ENCODE measurements at regions not wholly inside any gene's neighbourhood (a gene's known extent, or its start where the extent isn't known, plus 50 kb on each side); places are given as distances from the start of the nearest gene placed in this dataset.

GRCh38 chr3:25064681-25065080 lies 363.4 kb upstream of the RARB start:
- Histone ChIP-seq H3K4me1 (ENCODE audit: control insufficient read depth, insufficient read depth, low read length) (no peaks in the 10 kb centered on the region), H4K8ac (ENCODE audit: low read depth in 2 of 2, low read length in 2 of 2) (no peak overlapping the region), H3K9me3 (ENCODE audit: control insufficient read depth, insufficient read depth, low read length) (peaks cover 1% of the 10 kb centered on the region; the same call in 1 of the 2 replicates), H2AK5ac (ENCODE audit: low read depth, low read length) (no peak overlapping the region), H2AK9ac (replicated peaks; ENCODE audit: low read depth, low read length, poor library complexity) (no peak overlapping the region), H3K27ac (ENCODE audit: insufficient read depth, low read length) (no peak overlapping the region), H2BK5ac (ENCODE audit: low read depth, low read length, poor library complexity, severe bottlenecking) (no peak overlapping the region), H3K79me1 (ENCODE audit: low read depth in 1 of 2, low read length in 2 of 2) (no peaks in the 10 kb centered on the region), H4K20me1 (ENCODE audit: insufficient read depth, low read length) (no peaks in the 10 kb centered on the region), H4K5ac (ENCODE audit: low read depth, low read length) (no peak overlapping the region), H3K14ac (replicated peaks; ENCODE audit: low read depth, low read length) (no peak overlapping the region), H3K36me3 (ENCODE audit: control insufficient read depth, insufficient read depth, low read length) (no peaks in the 10 kb centered on the region), H2BK120ac (ENCODE audit: low read depth, low read length) (no peak overlapping the region), H3K9me1 (ENCODE audit: insufficient read depth, low read length) (no peaks in the 10 kb centered on the region), H4K91ac (ENCODE audit: insufficient read depth, low read depth, low read length) (no peak overlapping the region), H3K23ac (ENCODE audit: low read depth, low read length) (no peak overlapping the region), H3K9ac (ENCODE audit: low read depth, low read length) (no peak overlapping the region), H3K18ac (ENCODE audit: low read depth, low read length) (no peak overlapping the region), H3K4me3 (ENCODE audit: insufficient read depth, low read depth, low read length) (no peak overlapping the region), H3K56ac (ENCODE audit: extremely low read depth, insufficient read depth, low read length) (no peak overlapping the region), H3K4ac (ENCODE audit: low read depth, low read length) (no peak overlapping the region), H2BK15ac (ENCODE audit: low read depth, low read length) (no peak overlapping the region), H2AFZ (replicated peaks; ENCODE audit: low read length, poor library complexity) (no peak overlapping the region), H3K4me2 (ENCODE audit: low read depth, low read length) (no peak overlapping the region), H2BK20ac (ENCODE audit: low read depth, low read length) (no peak overlapping the region), H3K27me3 (ENCODE audit: control insufficient read depth, insufficient read depth, low read length) (no peaks in the 10 kb centered on the region)
- CTCF ChIA-PET, result no interaction called here
- in situ Hi-C loops (cut with MboI; ENCODE audit: low sequenced_read_pairs), result no loop called here
- no peak for DNase-seq
- dilution Hi-C loops (cut with HindIII; ENCODE audit: low sequenced_read_pairs, unreplicated experiment), result no loop called here
- intact Hi-C loops (cut with micrococcal nuclease), result no loop called here
- TF ChIP-seq POLR2A (IDR thresholded peaks at IDR 0.05; ENCODE audit: low read depth, low read length), result no peak
- no peak for TF ChIP-seq SMC3 (IDR thresholded peaks at IDR 0.05; ENCODE audit: low read depth, low read length)
- TF ChIP-seq ELK1 (IDR thresholded peaks at IDR 0.05; ENCODE audit: borderline replicate concordance, low read depth, low read length), result no peak
- no peak for TF ChIP-seq CEBPB (IDR thresholded peaks at IDR 0.05; ENCODE audit: low read depth, low read length)
- TF ChIP-seq RAD21 (IDR thresholded peaks at IDR 0.05; ENCODE audit: low read length), result no peak
- no peak for TF ChIP-seq BHLHE40 (IDR thresholded peaks at IDR 0.05; ENCODE audit: low read depth, low read length)
- TF ChIP-seq USF2 (IDR thresholded peaks at IDR 0.05; ENCODE audit: low read depth, low read length), result no peak
- TF ChIP-seq MAFK (IDR thresholded peaks at IDR 0.05; ENCODE audit: low read depth, low read length), result no peak
- TF ChIP-seq MXI1 (IDR thresholded peaks at IDR 0.05; ENCODE audit: borderline replicate concordance, low read depth, low read length), result no peak
- no peak for TF ChIP-seq RFX5 (IDR thresholded peaks at IDR 0.05; ENCODE audit: low read depth, low read length)
- no peak for TF ChIP-seq FOS (IDR thresholded peaks at IDR 0.05; ENCODE audit: low read depth, low read length)
- no peak for TF ChIP-seq RCOR1 (IDR thresholded peaks at IDR 0.05; ENCODE audit: insufficient replicate concordance, low read length)
- TF ChIP-seq MAZ (IDR thresholded peaks at IDR 0.05; ENCODE audit: borderline replicate concordance, low read depth, low read length), result no peak
- TF ChIP-seq CTCF (conservative IDR thresholded peaks at IDR 0.05; ENCODE audit: low read depth, low read length), result no peak
- TF ChIP-seq CHD1 (IDR thresholded peaks at IDR 0.05; ENCODE audit: low read depth, low read length), result no peak
- no peak for TF ChIP-seq NFE2L2 (IDR thresholded peaks at IDR 0.05; ENCODE audit: low read depth, low read length)
- no CpG with 5 or more reads among the region's 2 CpGs for WGBS, 2 experiments (ENCODE audit: extremely low coverage in 2 of 2, insufficient read length in 1 of 2)
- POLR2A ChIA-PET (ENCODE audit: unreplicated experiment), result no interaction called here
- no peak for ATAC-seq (ENCODE audit: low read depth)
- BruUV-seq (replicated peaks), result no TSS peak
